Heart right ventricle (tissue), 16 donors: ENCODE measurements at regions not wholly inside any gene's neighbourhood (a gene's known extent, or its start where the extent isn't known, plus 50 kb on each side); places are given as distances from the start of the nearest gene placed in this dataset.

Experiments used
- ATAC-seq, 8 donors: fragments of 200-7000 bp; cut with Tn5 transposase; one replicate each; pipeline ENCODE4 v1.9.1; 2020; ENCODE audit warnings: mild to moderate bottlenecking in 8 of 8, moderate library complexity in 8 of 8, moderate number of reproducible peaks in 1 of 8
- DNase-seq, 2 donors: peaks; one replicate each; pipeline ENCODE4 v3.0.0-alpha.2; 2020
- H3K27ac ChIP-seq, 10 donors: fragments of 200-600 bp; sonication (generic) in 2 of 10; one replicate each; pipeline versions ENCODE4 v1.5.0 to v1.8.0; 2020 to 2022; ENCODE audit warnings: mild to moderate bottlenecking in 3 of 10
- H3K27me3 ChIP-seq, 7 donors: fragments of 200-600 bp; one replicate each; pipeline ENCODE4 v1.8.0; 2021 to 2022; ENCODE audit warnings: mild to moderate bottlenecking in 2 of 7
- H3K36me3 ChIP-seq, 9 donors: fragments of 200-600 bp; sonication (generic) in 1 of 9; one replicate each; pipeline versions ENCODE4 v1.5.0 to v1.8.0; 2020 to 2022; ENCODE audit warnings: mild to moderate bottlenecking in 2 of 9
- H3K4me1 ChIP-seq, 9 donors: fragments of 200-600 bp; sonication (generic) in 1 of 9; one replicate each; pipeline versions ENCODE4 v1.5.0 to v1.8.0; 2020 to 2022; ENCODE audit warnings: mild to moderate bottlenecking in 4 of 9
- H3K4me3 ChIP-seq, 10 donors: fragments of 200-600 bp; sonication (generic) in 2 of 10; one replicate each; pipeline versions ENCODE4 v1.5.0 to v1.8.0; 2020 to 2022; ENCODE audit warnings: mild to moderate bottlenecking in 7 of 10, moderate library complexity in 2 of 10
- H3K9me3 ChIP-seq, 11 donors: fragments of 200-600 bp in 10 of 11; sonication (generic) in 2 of 11; one replicate each; pipeline versions ENCODE4 v1.5.0 to v1.8.0; 2013 to 2022; ENCODE audit warnings: mild to moderate bottlenecking in 2 of 11, control low read depth in 1 of 11, moderate library complexity in 1 of 11
- CTCF ChIP-seq, 9 donors: fragments of 200-600 bp; sonication (generic) in 2 of 9; IDR thresholded peaks; one replicate each; pipeline versions ENCODE4 v1.5.0 to v1.8.0; 2021 to 2022; ENCODE audit warnings: antibody characterized with exemption in 9 of 9, mild to moderate bottlenecking in 5 of 9, moderate library complexity in 1 of 9
- WGBS, 2 donors: extraction: QIAGEN DNeasy Blood & Tissue Kit; methylation state at CpG; one replicate each; pipeline ENCODE4 v1.1.7; 2013; ENCODE audit warnings: inconsistent platforms in 1 of 2; 5-methylcytosine and 5-hydroxymethylcytosine counted together
- intact Hi-C, 10 donors: fragments of 100-400 bp; cut with DNase I; formaldehyde crosslinking; loops; one replicate each; pipeline versions ENCODE4 v1.11.1 to v1.14.2; 2022
- donor health status: Arrhythmogenic right ventricular cardiomyopathy.
- donor health status: ischemic (EF 13 %, LVEDD 7.1; RV severe dilation, severe dysfunction).
- donor health status: healthy with polysubstance abuse.
- donor health status: DM: no; HTN: yes; CAD: no.
- donor health status: DM: no; HTN: no; CAD: no.
- donor health status: ischemic (EF 25% LVEDD 6.9; RV normal size, moderate dysfunction).
- donor health status: ischemic (EF 25% LVEDD 5.7; RV mildly dilated, moderate dysfunction).
- donor health status: healthy.
- donor health status: DM: yes; HTN: yes; CAD: no.
- donor health status: Ischemic cardiomyopathy.
- donor health status: ischemic (EF 35%, LVEDD 5.7; RV mildly dilated, moderate dysfunction).
- donor health status: nonischemic (EF 11% LVEDD 7.7; RV severe dilation, severe dysfunction).
- donor health status: DM: yes; HTN: yes; CAD: no.
- donor health status: PGD.
- donor health status: ischemic (EF 29% LVEDD 5.4; RV normal size, mild dysfunction).
- donor health status: nonischemic (EF 23%, LVEDD 6.1; RV moderate dilation, normal function).

GRCh38 chr4:1576304-1576960, 107.7 kb downstream of the FAM53A start:
- DNase-seq (peak in 1 of 2 donors; percentile 3), ATAC-seq (no peak)
- peaks cover 0 to 20% (median 13%) of the 10 kb centered on the region in 9 donors for H3K4me1 ChIP-seq
- H3K4me3 ChIP-seq: no peak overlapping the region
- H3K9me3 ChIP-seq: no peaks in the 10 kb centered on the region
- no peaks in the 10 kb centered on the region for H3K36me3 ChIP-seq
- peaks cover 0 to 24% (median 0%) of the 10 kb centered on the region in 7 donors for H3K27me3 ChIP-seq
- WGBS, 2 donors: 92 to 94% methylated on average over 32 of the region's 32 CpGs
- intact Hi-C loops: no loop called here
- TF ChIP-seq CTCF (IDR thresholded peaks at IDR 0.05): no peak
- no peak overlapping the region for H3K27ac ChIP-seq

- no peak overlapping the region for H3K27ac ChIP-seq
- peaks cover 0 to 24% (median 0%) of the 10 kb centered on the region in 7 donors for H3K27me3 ChIP-seq
- peak in 1 of 2 donors; percentile 9 for DNase-seq
- TF ChIP-seq CTCF (IDR thresholded peaks at IDR 0.05): no peak
- no peaks in the 10 kb centered on the region for H3K36me3 ChIP-seq
- no peaks in the 10 kb centered on the region for H3K9me3 ChIP-seq
- peaks cover 0 to 20% (median 13%) of the 10 kb centered on the region in 9 donors for H3K4me1 ChIP-seq
- WGBS, 2 donors: 70 to 77% methylated on average over 20 of the region's 20 CpGs
- no peak overlapping the region for H3K4me3 ChIP-seq
- intact Hi-C loops: no loop called here
- ATAC-seq: no peak
Observed at GRCh38 chr4:1575418-1576303, 108.5 kb downstream of the FAM53A start.

GRCh38 chr4:1574601-1575417, 109.3 kb downstream of the FAM53A start:
- DNase-seq (peak in 1 of 2 donors; percentile 7), ATAC-seq (no peak)
- TF ChIP-seq CTCF (IDR thresholded peaks at IDR 0.05): no peak
- Histone ChIP-seq H3K4me1 (peaks cover 0 to 14% (median 9%) of the 10 kb centered on the region in 9 donors), H3K27ac (no peak overlapping the region), H3K9me3 (no peaks in the 10 kb centered on the region), H3K36me3 (no peaks in the 10 kb centered on the region), H3K4me3 (no peak overlapping the region), H3K27me3 (peaks cover 0 to 24% (median 0%) of the 10 kb centered on the region in 7 donors)
- intact Hi-C loops: no loop called here
- 87 to 88% methylated on average over 20 of the region's 20 CpGs for WGBS, 2 donors
